Lung (tissue), 11 donors: ENCODE measurements at regions not wholly inside any gene's neighbourhood (a gene's known extent, or its start where the extent isn't known, plus 50 kb on each side); places are given as distances from the start of the nearest gene placed in this dataset.

Experiments used
- ATAC-seq: fragments of 200-7000 bp; cut with Tn5 transposase; one replicate; pipeline ENCODE4 v1.9.1; 2020; ENCODE audit warnings: moderate number of reproducible peaks; ENCODE audit not compliant: insufficient read depth, low FRiP score
- DNase-seq, 3 donors: peaks; one replicate each; pipeline ENCODE4 v3.0.0-alpha.2; 2013 to 2017
- H3K27ac ChIP-seq, 2 donors: one replicate each; pipeline ENCODE4 v1.5.1; 2013; ENCODE audit warnings: mild to moderate bottlenecking in 2 of 2, moderate library complexity in 2 of 2, control low read depth in 1 of 2, inconsistent platforms in 1 of 2, low read depth in 1 of 2, low read length in 1 of 2
- H3K27me3 ChIP-seq, 3 donors: one replicate each; pipeline ENCODE4 v1.5.1; 2013; ENCODE audit warnings: low read length in 2 of 3; ENCODE audit not compliant: control insufficient read depth in 3 of 3, insufficient read depth in 3 of 3
- H3K36me3 ChIP-seq, 4 donors: one replicate each; pipeline ENCODE4 v1.5.1; 2013; ENCODE audit warnings: low read length in 4 of 4, mild to moderate bottlenecking in 1 of 4, moderate library complexity in 1 of 4; ENCODE audit not compliant: control insufficient read depth in 4 of 4, insufficient read depth in 4 of 4
- H3K4me1 ChIP-seq, 5 donors: one replicate each; pipeline ENCODE4 v1.5.1; 2013; ENCODE audit warnings: low read length in 5 of 5, mild to moderate bottlenecking in 2 of 5, moderate library complexity in 1 of 5; ENCODE audit not compliant: control insufficient read depth in 5 of 5, insufficient read depth in 5 of 5
- H3K4me3 ChIP-seq: one replicate; pipeline ENCODE4 v1.5.1; 2013; ENCODE audit warnings: mild to moderate bottlenecking, control low read depth, moderate library complexity
- H3K9ac ChIP-seq, 2 donors: one replicate each; pipeline ENCODE4 v1.5.1; 2013; ENCODE audit warnings: low read length in 2 of 2, control low read depth in 1 of 2; ENCODE audit not compliant: insufficient read depth in 1 of 2
- H3K9me3 ChIP-seq, 4 donors: one replicate each; pipeline ENCODE4 v1.5.1; 2013; ENCODE audit warnings: low read length in 3 of 4, mild to moderate bottlenecking in 1 of 4, moderate library complexity in 1 of 4; ENCODE audit not compliant: control insufficient read depth in 4 of 4, insufficient read depth in 3 of 4
- CTCF ChIP-seq: IDR thresholded peaks from 2 replicates; pipeline ENCODE4 v1.5.1; 2012; ENCODE audit warnings: mild to moderate bottlenecking; ENCODE audit errors: control extremely low read depth, extremely low read depth
- WGBS, 2 donors: extraction: QIAGEN DNeasy Blood & Tissue Kit; methylation state at CpG; one replicate each; pipeline ENCODE4 v1.1.7; 2013; 5-methylcytosine and 5-hydroxymethylcytosine counted together
- donor health status: control.
- donor health status: control.
- donor health status: Bipolar disorder and iron deficiency.
- donor health status: healthy.
- donor health status: DM: yes; HTN: yes; CAD: no.

DNA sequence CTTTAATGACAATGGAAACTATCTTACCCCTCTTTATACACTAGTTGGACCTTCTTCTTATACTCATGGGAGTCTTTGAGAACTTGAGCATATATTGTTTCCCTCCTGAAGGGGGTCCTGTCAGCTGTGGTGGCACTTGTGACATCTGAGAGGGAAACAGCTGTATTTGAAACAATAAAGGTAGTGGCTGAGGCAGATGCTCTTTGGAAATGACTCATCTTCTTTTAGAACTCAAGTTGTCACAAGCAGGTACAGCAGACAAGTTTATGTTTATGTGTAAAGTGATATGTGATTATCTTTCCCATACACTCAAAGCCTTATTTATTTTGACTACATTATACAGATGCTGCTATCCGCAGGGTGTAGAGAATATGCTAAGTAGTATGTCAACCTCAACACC, 220.0 kb upstream of the GRM7 start:
- Histone ChIP-seq H3K4me1 (no peaks in the 10 kb centered on the region), H3K36me3 (no peaks in the 10 kb centered on the region), H3K27ac (no peak overlapping the region), H3K9ac (no peak overlapping the region), H3K9me3 (no peaks in the 10 kb centered on the region), H3K4me3 (no peak overlapping the region), H3K27me3 (no peaks in the 10 kb centered on the region)
- no peak for ATAC-seq
- 81 to 94% methylated on average over 1 of the region's 1 CpG for WGBS, 2 donors
- TF ChIP-seq CTCF = no peak
- DNase-seq = no peak

DNA sequence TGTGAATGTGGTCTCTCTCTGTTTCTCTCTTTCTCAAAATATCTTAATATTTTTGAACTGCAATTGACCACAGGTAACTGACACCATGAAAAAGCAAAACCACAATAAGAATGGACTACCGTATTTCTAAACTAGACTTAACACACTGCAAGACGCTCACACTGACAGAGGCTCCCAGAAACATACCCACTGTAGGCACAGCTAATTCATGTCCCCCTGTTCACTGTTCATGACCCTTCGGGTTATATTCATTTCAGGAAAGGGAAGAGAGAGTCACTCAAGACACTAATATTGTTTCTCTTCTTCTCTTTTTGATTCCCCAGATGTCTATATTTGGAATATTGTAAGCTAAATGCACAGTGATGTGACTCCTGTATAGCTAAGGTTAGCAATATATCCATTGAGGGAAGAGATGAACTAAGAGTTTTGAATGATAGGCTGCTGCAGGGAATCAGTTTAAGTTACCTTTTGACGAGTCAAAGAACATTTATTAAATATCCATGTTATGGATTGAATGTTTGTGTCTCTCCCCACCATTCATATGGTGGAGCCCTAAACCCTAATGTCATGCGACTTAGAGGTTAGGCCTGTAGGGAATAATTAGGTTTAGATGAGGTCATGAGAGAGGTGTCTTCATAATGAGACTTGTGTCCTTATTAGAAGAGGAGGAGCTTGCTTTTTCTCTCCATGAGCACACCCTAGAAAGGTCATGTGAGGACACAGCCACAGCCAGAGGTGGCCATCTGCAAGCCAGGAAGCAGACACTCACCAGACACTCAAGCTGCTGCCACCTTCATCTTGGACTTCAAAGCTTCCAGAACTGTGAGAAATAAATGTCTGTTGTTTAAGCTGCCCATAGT, 216.6 kb upstream of the GRM7 start:
- ATAC-seq = no peak
- Histone ChIP-seq H3K9me3 (no peaks in the 10 kb centered on the region), H3K4me3 (no peak overlapping the region), H3K9ac (no peak overlapping the region), H3K4me1 (no peaks in the 10 kb centered on the region), H3K36me3 (no peaks in the 10 kb centered on the region), H3K27ac (no peak overlapping the region), H3K27me3 (no peaks in the 10 kb centered on the region)
- WGBS, 2 donors = 79 to 89% methylated on average over 5 of the region's 5 CpGs
- TF ChIP-seq CTCF = no peak
- DNase-seq = no peak

DNA sequence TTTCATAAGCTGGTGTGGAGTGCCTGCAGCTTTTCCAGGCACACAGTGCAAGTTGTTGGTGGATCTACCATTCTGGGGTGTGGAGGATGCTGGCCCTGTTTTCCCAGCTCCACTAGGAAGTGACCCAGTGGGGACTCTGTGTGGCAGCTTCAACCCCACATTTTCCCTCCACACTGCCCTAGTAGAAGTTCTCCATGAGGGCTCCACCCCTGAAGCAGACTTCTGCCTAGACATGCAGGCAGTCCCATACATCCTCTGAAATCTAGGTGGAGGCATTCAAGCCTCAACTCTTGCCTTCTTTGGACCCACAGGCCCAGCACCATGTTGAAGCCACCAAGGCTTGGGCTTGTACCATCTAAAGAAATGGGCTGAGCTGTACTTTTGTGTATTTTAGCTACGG, 206.2 kb upstream of the GRM7 start:
- H3K27me3 ChIP-seq = no peaks in the 10 kb centered on the region
- no peak overlapping the region for H3K9ac ChIP-seq
- no peaks in the 10 kb centered on the region for H3K4me1 ChIP-seq
- no peaks in the 10 kb centered on the region for H3K36me3 ChIP-seq
- DNase-seq = no peak
- no peak overlapping the region for H3K27ac ChIP-seq
- no peak for ATAC-seq
- peaks cover 0 to 11% (median 5%) of the 10 kb centered on the region in 4 donors for H3K9me3 ChIP-seq
- TF ChIP-seq CTCF = no peak
- H3K4me3 ChIP-seq = no peak overlapping the region
- 94 to 95% methylated on average over 1 of the region's 1 CpG for WGBS, 2 donors
